ENCODE measurements at regions not wholly inside any gene's neighbourhood (a gene's known extent, or its start where the extent isn't known, plus 50 kb on each side); places are given as distances from the start of the nearest gene placed in this dataset.

DNA sequence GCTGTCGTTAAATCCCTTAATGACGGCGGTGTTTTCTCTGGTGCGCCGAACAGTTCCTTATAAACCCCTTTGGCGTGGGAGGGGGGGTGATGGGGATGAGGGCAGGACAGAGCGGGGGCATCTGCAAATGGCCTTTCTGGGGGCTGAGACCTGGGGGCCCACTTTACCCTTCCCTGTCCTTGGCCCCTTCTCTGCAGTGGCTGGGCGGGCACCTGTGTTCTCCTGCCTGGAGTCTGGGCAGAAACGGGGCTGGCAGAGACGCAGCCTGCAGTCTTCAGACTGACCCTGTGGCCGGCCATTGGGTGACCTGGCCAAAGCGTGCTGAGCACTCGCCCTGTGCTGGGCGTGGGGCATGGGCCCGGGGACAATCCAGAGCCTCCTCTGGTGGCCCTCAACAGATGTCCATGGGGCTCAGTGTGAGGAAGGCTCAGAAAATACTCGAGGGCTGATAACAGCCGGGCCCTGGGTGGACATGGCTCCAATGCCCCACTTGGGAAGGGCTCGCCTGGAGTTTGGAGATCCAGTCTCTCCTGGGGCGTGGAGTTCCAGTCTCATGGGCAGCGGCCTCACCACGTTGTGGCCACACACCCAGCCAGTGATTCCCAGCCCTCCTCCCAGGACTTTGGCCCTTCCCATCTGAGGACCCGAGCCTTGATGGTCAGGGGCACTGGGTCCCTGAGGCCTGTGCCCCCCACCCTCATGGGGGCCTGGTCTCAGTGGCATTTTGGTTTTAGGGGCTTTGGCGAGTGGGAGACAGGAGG lies 50.8 kb upstream of the ACTRT2 start:
- TF ChIP-seq CTCF (IDR thresholded peaks at IDR 0.05) (no peak), EZH2 (IDR thresholded peaks at IDR 0.05; ENCODE audit: borderline replicate concordance, insufficient read depth, low read depth, low read length, poor library complexity, severe bottlenecking) (no peak)
